Vagina (tissue), 2 donors: ENCODE measurements at regions not wholly inside any gene's neighbourhood (a gene's known extent, or its start where the extent isn't known, plus 50 kb on each side); places are given as distances from the start of the nearest gene placed in this dataset.

ENCODE experiments used
- POLR2A ChIP-seq, 2 donors: fragments of 450-650 bp; IDR thresholded peaks; one replicate each; pipeline ENCODE4 v1.6.1; 2017; ENCODE audit warnings: antibody characterized with exemption in 2 of 2, mild to moderate bottlenecking in 2 of 2, moderate library complexity in 2 of 2
- POLR2AphosphoS5 ChIP-seq, 2 donors: sonication (generic); formaldehyde crosslinking; IDR thresholded peaks; one replicate each; pipeline ENCODE4 v1.9.0; 2017; ENCODE audit warnings: antibody characterized with exemption in 2 of 2, mild to moderate bottlenecking in 2 of 2, low read depth in 1 of 2; ENCODE audit not compliant: insufficient read depth in 1 of 2
- TF ChIP-seq, protein P1 (sequence below), 3 experiments: fragments of 450-650 bp in 2 of 3; fragments of 200-600 bp in 1 of 3; sonication (generic) in 1 of 3; IDR thresholded peaks; one replicate each; pipeline ENCODE4 v1.5.1; 2017 to 2019; ENCODE audit warnings: antibody characterized with exemption in 3 of 3, mild to moderate bottlenecking in 2 of 3, moderate library complexity in 2 of 3

DNA sequence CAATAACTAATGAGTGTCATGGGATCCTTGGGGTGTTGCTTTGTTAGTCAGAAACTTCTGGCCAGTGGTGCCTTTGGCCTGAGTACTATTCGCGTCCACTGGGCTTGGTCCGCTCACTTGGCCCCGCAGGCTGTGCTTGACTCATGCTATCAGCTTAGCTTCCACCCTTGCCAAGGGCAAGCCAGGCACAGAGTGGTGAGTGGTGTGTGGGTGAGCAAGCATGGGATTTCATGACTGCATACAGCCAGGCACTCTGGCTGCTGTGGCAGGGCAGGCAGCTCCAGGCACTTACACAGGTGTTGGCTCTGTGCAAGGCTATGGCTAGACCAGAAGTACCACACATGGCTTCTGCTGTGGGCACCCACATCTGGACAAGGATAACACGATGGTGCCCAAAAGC is 1026.3 kb downstream of the PCDH19 start:
- TF ChIP-seq, protein P1, sequence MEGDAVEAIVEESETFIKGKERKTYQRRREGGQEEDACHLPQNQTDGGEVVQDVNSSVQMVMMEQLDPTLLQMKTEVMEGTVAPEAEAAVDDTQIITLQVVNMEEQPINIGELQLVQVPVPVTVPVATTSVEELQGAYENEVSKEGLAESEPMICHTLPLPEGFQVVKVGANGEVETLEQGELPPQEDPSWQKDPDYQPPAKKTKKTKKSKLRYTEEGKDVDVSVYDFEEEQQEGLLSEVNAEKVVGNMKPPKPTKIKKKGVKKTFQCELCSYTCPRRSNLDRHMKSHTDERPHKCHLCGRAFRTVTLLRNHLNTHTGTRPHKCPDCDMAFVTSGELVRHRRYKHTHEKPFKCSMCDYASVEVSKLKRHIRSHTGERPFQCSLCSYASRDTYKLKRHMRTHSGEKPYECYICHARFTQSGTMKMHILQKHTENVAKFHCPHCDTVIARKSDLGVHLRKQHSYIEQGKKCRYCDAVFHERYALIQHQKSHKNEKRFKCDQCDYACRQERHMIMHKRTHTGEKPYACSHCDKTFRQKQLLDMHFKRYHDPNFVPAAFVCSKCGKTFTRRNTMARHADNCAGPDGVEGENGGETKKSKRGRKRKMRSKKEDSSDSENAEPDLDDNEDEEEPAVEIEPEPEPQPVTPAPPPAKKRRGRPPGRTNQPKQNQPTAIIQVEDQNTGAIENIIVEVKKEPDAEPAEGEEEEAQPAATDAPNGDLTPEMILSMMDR (IDR thresholded peaks at IDR 0.05): no peak
- TF ChIP-seq POLR2AphosphoS5 (IDR thresholded peaks at IDR 0.05; ENCODE audit: insufficient read depth in 1 of 2, low read depth in 1 of 2) (no peak), POLR2A (IDR thresholded peaks at IDR 0.05) (no peak)
